Erythroblast (primary cell): ENCODE measurements at regions not wholly inside any gene's neighbourhood (a gene's known extent, or its start where the extent isn't known, plus 50 kb on each side); places are given as distances from the start of the nearest gene placed in this dataset.

Experiments used
- DNase-seq, 2 experiments: peaks; one replicate each; lab custom pipeline; 2025; lab: John Stamatoyannopoulos, UW
- GATA1 ChIP-seq: IDR thresholded peaks from 2 replicates; pipeline ENCODE4 v1.6.1; 2011; ENCODE audit warnings: low read depth, mild to moderate bottlenecking, control low read depth, low read length, moderate library complexity
- POLR2A ChIP-seq: IDR thresholded peaks from 2 replicates; pipeline ENCODE4 v1.6.1; 2011; ENCODE audit warnings: mild to moderate bottlenecking, low read length

- no peak for TF ChIP-seq POLR2A
- TF ChIP-seq GATA1, result no peak
- DNase-seq, result peak; percentile 64 to 80
Measured at GRCh38 chr2:129849559-129850160, 129.8 kb upstream of the RAB6C start.

- no peak for DNase-seq
- TF ChIP-seq GATA1, result no peak
- no peak for TF ChIP-seq POLR2A
Measured at GRCh38 chr2:129857200-129857599, 122.3 kb upstream of the RAB6C start.

- TF ChIP-seq POLR2A (no peak), GATA1 (no peak)
- DNase-seq, result no peak
Measured at GRCh38 chr2:129859175-129859574, 120.3 kb upstream of the RAB6C start.

GRCh38 chr2:129860088-129860487 is 119.4 kb upstream of the RAB6C start:
- DNase-seq, result no peak
- TF ChIP-seq POLR2A (no peak), GATA1 (no peak)

- TF ChIP-seq POLR2A, result no peak
- DNase-seq, result no peak
Measured at GRCh38 chr2:129861666-129862288, 117.7 kb upstream of the RAB6C start.

GRCh38 chr2:129862668-129863067 is 116.8 kb upstream of the RAB6C start:
- TF ChIP-seq GATA1, result no peak
- TF ChIP-seq POLR2A, result no peak

GRCh38 chr2:129863350-129863749 is 116.1 kb upstream of the RAB6C start:
- no peak for DNase-seq
- TF ChIP-seq GATA1 (no peak), POLR2A (no peak)

More at GRCh38 chr2:129862668-129863067, 116.8 kb upstream of the RAB6C start:
- DNase-seq, result no peak

GRCh38 chr2:129864719-129865118 is 114.7 kb upstream of the RAB6C start:
- DNase-seq, result no peak
- TF ChIP-seq GATA1 (no peak), POLR2A (no peak)

GRCh38 chr2:129865976-129866375 is 113.5 kb upstream of the RAB6C start:
- DNase-seq, result no peak
- no peak for TF ChIP-seq GATA1
- TF ChIP-seq POLR2A, result no peak

GRCh38 chr2:129866391-129866790 is 113.1 kb upstream of the RAB6C start:
- DNase-seq, result no peak
- TF ChIP-seq GATA1 (no peak), POLR2A (no peak)

- DNase-seq, result no peak
- TF ChIP-seq GATA1 (no peak), POLR2A (no peak)
Measured at GRCh38 chr2:129868151-129868550, 111.3 kb upstream of the RAB6C start.

GRCh38 chr2:129870685-129871241 is 108.7 kb upstream of the RAB6C start:
- TF ChIP-seq POLR2A, result no peak
- TF ChIP-seq GATA1, result no peak
- peak in 1 of 2 experiments; percentile 6 for DNase-seq

- TF ChIP-seq GATA1 (no peak), POLR2A (no peak)
- DNase-seq, result no peak
Measured at GRCh38 chr2:129872446-129872845, 107.0 kb upstream of the RAB6C start.

GRCh38 chr2:129876541-129876940 is 102.9 kb upstream of the RAB6C start:
- DNase-seq, result no peak
- TF ChIP-seq GATA1 (no peak), POLR2A (no peak)

- DNase-seq, result peak; percentile 62 to 70
- TF ChIP-seq POLR2A, result no peak
Measured at GRCh38 chr2:129877289-129877741, 102.2 kb upstream of the RAB6C start.
